ENCODE measurements at regions not wholly inside any gene's neighbourhood (a gene's known extent, or its start where the extent isn't known, plus 50 kb on each side); places are given as distances from the start of the nearest gene placed in this dataset.

DNA sequence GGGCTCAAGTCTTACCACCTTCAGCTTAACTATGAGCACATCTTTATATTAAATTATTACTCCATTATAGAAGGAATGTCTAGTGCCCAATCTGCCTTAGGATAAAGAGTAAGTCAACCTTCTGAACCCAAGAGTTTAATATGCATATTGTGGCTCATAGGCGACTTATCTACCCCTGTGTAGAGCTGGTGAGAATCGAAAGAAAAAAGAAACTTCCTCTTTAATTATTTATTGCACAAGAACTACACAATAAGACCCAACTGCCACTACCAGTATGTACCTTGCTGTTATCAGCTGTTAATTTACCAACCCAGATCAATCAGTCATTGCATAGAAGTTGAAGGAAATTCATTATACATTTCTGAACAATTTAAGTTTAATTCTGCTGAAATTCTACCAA is 329.1 kb upstream of the SLC24A2 start:
- no peak for DNase-seq (ENCODE audit: low read depth, low spot score)

DNA sequence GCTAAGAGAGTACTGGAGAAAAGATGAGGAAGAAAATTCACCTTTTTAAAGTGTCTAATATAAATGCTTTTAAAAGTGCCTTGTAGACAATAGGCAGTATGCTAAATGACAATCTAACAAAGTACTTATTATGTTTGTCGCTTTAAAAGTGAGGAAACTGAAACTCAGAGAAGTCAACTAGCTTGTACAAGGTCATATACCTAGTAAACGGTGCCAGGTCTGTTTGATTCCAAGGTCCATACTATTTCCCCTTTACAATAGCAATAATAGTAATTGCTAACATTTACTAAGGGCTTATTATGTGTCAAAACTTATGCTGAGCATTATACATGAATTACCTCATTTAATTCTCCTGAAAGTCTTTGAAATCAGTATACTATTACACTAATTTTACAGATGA is 328.6 kb upstream of the SLC24A2 start:
- DNase-seq (ENCODE audit: low read depth, low spot score), result no peak

DNA sequence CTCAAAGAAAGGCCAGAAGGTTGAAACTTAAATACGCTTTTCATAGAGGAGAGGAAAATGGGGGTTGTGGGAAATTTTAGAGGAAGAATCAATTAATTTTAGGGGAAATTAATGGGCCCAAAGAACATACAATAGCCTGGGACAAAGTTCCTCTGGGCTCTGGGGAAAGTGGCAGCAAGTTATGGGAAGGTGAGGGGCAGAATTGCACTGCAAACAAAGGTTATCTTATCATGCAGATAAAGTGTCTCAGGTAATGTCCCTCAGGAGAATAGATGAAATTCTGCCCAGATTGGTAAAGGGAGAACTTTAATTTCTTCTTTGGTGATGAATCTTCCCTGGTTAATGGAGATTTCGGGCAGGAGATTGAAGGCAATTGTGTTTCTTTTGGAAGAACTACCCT is 326.1 kb upstream of the SLC24A2 start:
- DNase-seq (ENCODE audit: low read depth, low spot score), result no peak

DNA sequence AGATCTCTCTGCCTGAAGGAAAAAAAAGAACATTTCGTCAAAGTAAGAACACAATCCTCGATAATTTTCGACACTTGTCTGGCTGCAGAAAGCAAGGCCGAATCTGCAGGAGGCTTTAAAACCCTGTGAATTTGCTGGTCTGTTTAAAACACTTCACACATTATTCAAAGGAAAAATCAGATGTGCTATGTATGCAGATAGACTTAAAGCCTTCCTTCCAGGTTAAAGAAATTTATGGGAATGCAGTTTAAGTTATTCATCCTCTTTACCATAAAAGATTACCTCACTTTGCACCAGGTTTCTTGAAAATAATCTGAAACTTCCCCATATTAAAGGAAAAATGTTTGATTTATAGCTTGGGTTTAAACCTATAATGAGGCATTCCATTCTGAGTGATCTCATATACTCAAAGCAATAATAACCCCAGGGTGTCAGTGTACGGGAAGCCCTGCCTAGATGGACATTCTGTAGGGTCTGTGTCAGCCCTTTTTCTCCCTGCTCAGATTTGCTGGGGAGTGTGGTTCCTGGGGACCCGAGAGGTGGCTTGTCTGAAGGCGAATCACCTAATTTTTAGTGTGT is 323.5 kb upstream of the SLC24A2 start:
- DNase-seq (ENCODE audit: low read depth, low spot score), result no peak

DNA sequence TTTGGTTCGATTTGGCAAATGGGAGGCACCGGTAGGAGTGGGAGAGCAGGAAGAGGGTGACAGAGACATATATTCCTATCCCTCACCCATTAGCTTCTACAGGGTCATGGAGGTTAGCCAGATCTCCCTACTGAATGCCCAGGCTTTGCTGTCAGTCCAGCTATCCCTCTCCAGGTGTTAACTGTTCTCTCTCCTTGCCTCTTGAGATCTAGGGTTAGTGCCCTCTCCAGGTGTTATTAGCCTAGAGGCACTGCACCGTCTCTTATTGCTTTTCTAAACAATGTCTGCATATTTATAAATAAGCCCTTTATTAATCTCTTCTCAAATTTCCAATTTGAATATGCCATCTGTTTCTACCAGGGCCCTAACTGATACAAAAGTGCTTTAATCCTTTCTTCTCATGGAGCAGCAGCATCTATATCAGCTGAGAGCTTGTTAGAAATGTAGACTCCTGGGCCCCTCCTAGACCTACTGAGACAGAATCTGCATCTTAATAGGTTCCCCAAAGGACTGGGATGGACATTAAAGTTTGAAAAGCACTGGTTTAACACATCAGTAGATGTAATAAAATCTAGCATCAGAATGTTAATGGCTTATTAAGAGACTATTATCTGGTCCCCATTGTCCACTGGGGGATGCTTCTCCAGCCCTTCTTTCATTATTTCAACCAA is 322.5 kb upstream of the SLC24A2 start:
- DNase-seq (ENCODE audit: low read depth, low spot score), result no peak

DNA sequence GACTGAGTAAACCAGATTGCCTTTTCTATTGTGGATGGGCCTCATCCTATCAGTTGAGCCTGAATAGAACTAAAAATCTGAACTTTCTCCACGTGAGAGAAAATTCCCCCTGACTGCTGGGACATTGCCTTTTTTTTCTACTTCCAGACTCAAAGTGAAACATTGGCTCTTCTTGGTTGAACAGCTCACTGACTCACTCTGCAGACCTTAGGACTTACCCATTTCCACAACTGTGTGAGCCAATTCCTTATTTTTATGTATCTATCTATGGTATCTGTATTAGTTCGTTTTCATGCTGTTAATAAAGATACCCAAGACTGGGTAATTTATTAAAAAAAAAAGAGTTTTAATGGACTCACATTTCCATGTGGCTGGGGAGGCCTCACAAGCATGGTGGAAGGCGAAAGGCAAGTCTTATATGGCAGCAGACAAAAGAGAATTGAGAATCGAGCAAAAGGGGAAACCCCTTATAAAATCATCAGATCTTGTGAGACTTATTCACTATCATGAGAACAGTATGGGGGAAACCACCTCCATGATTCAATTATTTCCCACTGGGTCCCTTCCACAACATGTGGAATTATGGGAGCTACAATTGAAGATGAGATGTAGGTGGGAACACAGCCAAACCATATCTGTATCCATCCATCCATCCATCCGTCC is 306.7 kb upstream of the SLC24A2 start:
- DNase-seq (ENCODE audit: low read depth, low spot score), result no peak

DNA sequence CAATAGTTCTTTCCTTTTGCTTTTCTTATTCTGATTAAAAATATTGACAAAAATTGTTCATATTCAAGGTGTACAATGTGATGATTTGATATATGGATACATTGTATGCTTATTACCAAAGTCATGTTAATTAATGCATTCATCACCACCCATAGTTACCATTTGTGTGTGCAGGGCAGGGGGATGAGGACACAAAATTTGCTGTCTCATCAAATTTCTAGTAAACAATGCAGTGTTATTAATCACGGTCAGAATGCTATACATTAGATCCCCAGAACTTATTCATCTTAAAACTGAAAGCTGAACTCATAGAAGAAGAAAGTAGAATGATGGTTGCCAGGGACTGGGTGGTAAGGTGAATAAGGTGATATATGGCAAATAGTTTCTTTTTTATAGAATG is 303.7 kb upstream of the SLC24A2 start:
- DNase-seq (ENCODE audit: low read depth, low spot score), result no peak

DNA sequence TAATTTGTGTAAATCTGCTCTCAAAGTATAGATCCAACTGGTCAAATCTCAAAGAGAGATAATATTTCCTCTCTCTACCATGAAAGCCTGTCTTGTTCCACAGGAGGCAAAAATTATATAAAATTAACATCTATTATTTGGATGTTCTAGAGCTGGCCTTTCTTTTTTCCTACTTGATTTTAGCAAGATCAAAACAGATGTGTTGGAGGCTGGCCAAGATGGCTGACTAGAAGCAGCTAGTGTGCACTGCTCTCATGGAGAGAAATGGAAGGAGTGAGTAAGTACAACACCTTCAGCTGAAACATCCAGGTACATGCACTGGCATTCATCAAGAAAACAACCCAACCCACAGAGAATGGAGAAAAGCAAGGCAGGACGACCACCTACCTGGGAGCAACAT is 298.6 kb upstream of the SLC24A2 start:
- no peak for DNase-seq (ENCODE audit: low read depth, low spot score)

DNA sequence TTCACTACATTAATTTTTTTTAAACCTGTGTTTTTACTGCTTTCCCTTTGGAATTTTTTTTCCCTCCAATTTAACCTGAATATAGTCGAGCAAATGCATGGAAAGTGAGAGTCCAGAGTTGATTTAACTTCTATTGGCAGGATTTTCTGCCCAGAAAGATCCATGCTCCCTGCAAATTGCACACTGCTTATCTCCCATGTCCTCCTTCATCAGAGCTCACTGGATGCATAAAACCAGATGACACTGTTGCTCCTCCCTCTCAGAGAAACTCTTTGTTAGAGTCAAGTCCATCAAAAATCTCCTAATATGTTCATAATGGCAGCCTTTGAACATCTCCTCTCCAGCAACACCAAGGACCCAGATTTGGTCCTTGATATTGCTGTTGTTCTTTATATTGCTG is 297.0 kb upstream of the SLC24A2 start:
- no peak for DNase-seq (ENCODE audit: low read depth, low spot score)

DNA sequence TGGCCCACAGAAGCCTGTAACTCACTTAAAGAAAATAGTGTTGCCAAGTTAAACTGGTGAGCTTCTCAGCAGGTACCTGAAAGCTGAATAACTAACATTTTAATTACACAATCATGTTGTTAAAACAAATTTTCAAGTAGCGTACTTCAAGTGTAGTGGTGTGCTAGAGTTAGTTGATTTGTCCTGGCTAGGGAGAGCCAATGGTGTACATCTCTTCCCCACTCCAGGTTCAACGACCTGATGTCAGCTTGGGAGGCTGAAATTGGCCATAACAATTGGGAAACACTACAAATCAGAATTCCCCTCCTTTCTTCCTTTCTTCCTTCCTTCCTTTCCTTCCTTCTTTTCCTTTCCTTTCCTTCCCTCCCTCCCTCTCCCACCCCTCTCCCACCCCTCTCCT is 295.3 kb upstream of the SLC24A2 start:
- no peak for DNase-seq (ENCODE audit: low read depth, low spot score)

DNA sequence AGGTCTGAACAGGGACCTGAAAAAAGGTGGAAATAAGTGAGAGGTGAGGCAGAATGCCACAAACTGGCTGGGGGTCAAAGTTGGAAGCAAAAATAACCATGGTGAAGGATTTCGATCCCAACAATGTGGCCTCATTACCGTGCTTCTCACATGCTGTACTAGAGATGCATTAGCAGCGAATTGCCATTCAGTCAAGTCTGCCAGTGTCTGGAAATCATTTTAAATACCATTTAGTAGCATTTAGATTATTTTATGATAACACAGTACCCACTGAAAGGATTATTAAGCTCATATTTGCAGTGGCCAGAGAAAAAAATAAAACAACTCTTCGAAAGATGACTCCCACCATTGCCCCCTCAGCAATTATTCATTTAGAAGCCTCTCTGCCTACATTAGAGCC is 294.6 kb upstream of the SLC24A2 start:
- no peak for DNase-seq (ENCODE audit: low read depth, low spot score)

DNA sequence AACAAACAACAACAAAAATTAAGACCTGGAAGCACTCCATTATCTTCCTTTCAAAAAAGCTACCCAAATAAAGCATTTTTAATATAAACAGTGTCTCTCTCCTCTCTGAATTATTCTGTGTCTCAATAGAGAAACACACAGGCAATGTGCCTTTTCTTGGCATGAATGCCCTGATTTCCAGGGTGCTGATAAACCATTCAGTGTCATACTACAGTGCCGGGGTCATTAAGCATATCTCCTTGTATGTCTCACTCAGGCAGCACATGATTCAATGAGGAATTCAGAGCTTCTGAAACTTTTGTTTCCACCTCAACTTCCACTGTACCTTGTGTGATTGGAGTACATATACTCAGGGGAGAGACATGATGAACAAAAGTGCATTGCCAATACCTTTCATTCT is 294.0 kb upstream of the SLC24A2 start:
- no peak for DNase-seq (ENCODE audit: low read depth, low spot score)

DNA sequence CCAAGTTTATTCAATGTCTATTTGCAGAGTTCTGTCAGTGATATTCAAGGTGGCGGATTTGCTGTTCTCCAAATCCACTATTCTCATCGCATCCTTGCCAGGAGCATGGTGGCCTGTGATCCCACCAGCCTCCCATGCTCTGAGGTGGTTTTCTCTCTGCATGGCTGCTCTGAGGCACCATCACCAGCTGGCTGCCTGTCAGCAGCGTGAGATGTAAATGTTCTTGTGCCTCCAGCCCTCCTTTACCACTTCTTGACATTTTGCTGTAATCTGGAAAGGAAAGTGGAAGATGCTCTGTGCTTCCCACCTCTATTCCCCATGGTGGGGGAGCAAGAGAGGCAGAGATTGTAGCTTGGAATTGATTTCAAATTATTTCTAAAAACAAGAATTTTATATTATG is 293.6 kb upstream of the SLC24A2 start:
- no peak for DNase-seq (ENCODE audit: low read depth, low spot score)

DNA sequence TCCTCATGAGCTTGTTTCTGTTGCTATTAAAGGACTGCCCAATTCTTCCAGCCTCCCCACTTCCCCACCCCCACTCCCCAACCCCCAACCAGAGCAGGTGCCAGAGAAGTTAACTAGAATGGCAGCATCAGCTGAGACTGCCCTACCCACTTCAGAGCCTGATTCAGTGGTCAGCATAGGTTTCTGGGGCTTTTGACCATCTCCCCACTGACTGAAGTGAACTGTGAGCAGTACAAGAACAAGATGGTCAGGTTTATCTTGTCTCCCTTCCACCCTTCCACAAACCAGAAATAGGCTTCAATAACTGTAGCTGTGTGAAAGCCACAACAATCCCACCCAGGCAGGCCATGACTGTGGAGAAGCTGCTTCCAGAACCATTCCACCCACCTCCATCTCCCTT is 289.4 kb upstream of the SLC24A2 start:
- no peak for DNase-seq (ENCODE audit: low read depth, low spot score)

DNA sequence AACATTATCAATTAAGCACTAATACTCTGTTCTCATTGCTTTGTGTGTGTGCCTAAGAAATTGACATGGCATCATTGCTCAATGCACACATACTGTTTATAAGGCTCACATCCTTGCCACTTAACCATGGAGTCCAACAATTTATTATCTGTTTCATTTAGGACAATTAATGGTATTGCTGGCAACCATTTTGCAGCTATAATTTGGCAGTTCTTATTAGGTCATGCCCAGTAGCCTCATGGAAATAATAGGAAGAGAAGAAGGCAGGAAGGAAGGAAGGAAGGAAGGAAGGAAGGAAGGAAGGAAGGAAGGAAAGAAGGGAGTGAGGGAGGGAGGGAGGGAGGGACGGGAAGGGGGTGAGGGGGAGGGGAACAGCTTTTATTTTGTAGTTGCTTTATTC is 285.5 kb upstream of the SLC24A2 start:
- no peak for DNase-seq (ENCODE audit: low read depth, low spot score)

DNA sequence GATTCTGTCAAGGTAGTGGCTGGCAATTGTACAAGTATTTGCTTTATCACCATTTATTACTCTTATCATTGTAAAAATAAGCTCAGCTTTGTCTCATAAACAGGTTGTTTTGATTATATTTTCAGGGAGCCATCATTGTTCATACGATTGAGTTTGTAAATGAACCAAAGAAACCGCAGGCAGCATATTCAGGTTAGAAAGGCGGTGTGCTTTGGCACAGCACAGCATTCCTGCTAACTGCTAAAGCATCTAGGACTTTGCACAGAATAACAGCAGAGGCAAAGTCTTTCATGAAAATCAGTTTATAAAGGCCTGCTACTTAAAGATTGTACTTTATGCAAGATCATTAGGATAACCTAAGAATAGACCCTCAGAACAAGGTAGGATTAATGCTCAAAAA is 281.5 kb upstream of the SLC24A2 start:
- DNase-seq (ENCODE audit: low read depth, low spot score), result no peak

DNA sequence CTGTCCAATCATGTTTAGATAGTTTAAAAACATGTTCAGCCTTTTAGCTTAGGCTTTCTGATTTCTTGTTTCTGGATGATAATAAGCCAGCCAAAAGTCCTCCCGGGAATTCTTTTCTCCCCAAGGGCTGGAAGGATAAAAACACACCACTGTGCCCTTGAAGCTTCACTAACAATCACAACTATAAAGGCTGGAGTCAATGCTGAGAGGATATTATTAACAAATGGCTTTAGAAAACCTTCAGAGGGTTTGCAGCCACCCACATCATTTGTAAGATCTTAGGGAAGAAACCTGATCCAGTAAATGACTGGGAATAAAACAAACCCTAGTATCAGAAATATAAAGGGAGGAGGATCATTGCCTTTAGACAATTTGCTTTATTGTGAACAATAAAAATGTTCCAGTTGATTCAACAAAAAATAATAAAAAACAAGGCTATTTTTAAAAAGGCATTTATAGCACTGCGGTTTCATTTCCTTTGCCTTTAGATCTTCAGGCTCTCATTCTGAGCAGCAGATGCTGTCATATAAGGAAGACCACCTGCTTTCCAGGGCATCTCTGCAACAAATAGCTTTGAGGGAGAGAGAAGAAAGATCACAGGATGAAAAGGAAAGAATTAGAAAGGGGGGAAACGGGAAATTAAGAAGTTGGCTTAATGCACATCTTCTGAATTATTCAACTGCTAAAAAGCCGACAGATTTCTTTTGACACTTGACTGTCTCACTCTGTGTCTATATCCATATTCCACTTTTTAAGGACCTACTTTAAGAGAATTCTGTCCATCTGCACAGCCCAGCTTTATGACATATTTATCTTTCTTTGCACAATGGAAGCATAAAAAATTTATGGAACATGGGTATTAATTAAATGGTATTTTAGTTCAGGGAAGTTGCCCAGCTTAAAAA is 277.2 kb upstream of the SLC24A2 start:
- no peak for DNase-seq (ENCODE audit: low read depth, low spot score)

DNA sequence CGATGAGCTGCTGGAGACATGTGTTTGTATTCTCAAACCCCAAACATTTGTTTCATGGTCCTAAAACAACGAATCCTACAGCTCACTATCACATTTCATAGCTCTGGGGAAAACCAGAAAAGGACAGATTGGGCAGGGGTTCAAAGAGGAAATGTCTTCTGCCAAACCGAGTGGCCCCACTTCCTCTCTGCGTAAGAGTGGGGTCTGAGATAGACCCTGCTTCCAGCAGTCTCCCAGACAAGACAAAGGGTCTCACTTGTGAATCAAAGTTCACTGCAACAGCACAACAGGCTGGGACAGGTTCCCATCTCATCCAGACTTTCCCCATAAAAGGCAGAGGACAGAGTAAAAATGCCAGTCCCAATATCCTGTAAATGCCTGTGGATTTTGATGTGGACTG is 276.2 kb upstream of the SLC24A2 start:
- DNase-seq (ENCODE audit: low read depth, low spot score), result no peak

DNA sequence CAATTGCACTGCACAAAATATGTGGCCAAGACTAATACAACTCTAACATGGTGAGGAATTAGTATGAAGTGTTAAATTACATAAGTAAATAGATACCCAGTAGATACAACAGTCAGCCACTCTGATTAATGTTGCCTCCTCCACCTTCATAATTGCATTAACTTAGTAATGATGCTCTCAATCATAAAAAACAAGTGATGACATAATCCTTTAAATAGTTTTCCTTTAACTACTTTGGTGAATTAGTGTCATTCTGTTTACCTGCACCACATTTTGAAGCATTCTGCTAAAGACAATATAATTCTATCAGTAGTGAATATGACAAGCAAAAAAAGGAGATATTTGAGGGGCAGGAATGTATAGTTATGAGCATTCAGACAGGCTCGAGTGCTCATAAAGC is 265.9 kb upstream of the SLC24A2 start:
- DNase-seq (ENCODE audit: low read depth, low spot score), result no peak

DNA sequence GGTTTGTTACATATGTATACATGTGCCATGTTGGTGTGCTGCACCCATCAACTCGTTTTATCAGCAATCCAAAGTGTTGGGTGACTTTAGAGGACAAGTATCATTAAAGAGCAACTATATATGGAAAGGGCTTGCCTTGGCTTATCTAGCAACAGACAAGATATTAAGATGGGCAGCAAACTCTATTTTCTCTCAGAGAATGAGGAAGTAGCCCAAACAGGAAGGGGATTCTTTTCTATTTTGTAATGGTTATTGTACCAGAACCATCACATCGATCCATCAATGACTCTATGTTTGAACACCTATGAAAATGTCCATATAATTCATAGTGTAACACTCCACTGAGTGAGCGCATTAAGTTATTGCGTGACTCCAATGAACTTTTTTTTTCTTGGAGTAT is 260.1 kb upstream of the SLC24A2 start:
- DNase-seq (ENCODE audit: low read depth, low spot score), result no peak

DNA sequence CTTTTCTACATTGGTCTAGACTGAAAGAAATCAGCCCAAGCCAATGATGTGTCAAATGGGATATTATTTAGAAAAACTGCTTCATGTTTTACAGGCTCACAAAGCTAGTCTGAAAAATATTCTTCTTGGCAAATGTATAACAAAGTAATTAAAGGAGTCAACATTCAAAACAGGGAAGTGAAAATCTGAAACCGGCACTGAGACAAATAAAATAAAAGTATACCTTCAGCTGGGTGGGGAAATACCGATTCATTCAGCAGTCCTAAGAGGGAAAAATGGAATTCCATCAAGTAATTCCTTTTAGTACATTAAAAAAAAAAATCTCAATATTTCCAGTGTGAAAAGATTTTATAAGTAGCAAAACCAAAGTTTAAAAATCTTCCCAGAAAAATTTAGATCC is 259.6 kb upstream of the SLC24A2 start:
- DNase-seq (ENCODE audit: low read depth, low spot score), result no peak

DNA sequence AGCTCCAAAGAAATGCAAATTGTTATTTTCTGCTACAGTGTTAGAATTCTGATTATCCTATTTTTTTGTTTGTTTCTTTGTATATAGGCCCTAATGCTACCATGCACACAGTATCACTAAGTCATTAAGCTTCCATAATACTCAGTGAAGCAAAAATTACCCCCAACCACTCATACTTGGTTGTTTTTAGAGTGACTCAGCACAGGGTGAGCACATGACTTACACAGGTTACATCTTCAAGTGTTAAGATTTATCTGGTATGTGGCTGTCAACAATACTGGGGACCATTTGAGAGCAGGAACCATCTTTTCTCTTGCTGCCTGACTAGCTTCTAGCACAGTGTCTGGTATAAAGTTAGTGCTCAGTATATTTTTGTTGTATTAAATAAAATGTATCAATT is 255.8 kb upstream of the SLC24A2 start:
- no peak for DNase-seq (ENCODE audit: low read depth, low spot score)

Data from smooth muscle cell of the brain vasculature (primary cell).